ENCODE measurements at regions not wholly inside any gene's neighbourhood (a gene's known extent, or its start where the extent isn't known, plus 50 kb on each side); places are given as distances from the start of the nearest gene placed in this dataset.

DNA sequence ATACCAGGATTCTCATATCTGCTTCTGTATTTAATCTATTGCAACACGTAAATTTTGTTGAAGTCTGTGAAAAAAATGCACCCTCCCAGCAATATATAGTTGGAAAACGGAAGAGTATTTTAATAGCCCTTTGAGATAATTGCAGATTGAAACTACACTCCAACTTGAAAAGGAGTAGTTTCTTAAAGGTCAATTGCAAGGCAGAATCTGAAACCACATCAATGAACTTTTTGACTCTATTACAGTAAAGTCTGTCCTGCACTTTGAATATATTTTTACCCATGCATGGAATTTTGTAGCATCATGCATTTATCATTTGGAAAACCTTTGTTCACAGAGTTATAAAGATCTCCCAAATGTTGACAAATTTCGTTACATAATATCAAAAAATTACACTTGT, 311.6 kb upstream of the NREP start:
- TF ChIP-seq CTCF (conservative IDR thresholded peaks at IDR 0.05 in 1 of 2, IDR thresholded peaks at IDR 0.05 in 1 of 2; ENCODE audit: extremely low read depth in 1 of 2, insufficient read depth in 1 of 2, low read depth in 1 of 2, low read length in 2 of 2): no peak
- no peak for TF ChIP-seq EZH2 (IDR thresholded peaks at IDR 0.05; ENCODE audit: borderline replicate concordance, low read length)
